ENCODE measurements at regions not wholly inside any gene's neighbourhood (a gene's known extent, or its start where the extent isn't known, plus 50 kb on each side); places are given as distances from the start of the nearest gene placed in this dataset.

GRCh38 chr9:15113288-15113687 lies 193.7 kb downstream of the TTC39B start:
- Histone ChIP-seq H3K9ac (ENCODE audit: low read length) (no peak overlapping the region), H3K4me3 (ENCODE audit: low read depth in 1 of 2, low read length in 2 of 2) (no peak overlapping the region), H3K27me3 (ENCODE audit: control insufficient read depth in 1 of 2, insufficient read depth in 2 of 2, low read length in 2 of 2) (no peaks in the 10 kb centered on the region)

GRCh38 chr9:15111071-15111470 lies 195.9 kb downstream of the TTC39B start:
- Histone ChIP-seq H3K9ac (ENCODE audit: low read length) (no peak overlapping the region), H3K4me1 (ENCODE audit: insufficient read depth, low read length) (no peaks in the 10 kb centered on the region), H3K36me3 (ENCODE audit: insufficient read depth, low read length) (no peaks in the 10 kb centered on the region), H3K27ac (ENCODE audit: low read depth, low read length) (no peak overlapping the region), H3K9me3 (ENCODE audit: low read length) (no peaks in the 10 kb centered on the region), H3K4me3 (ENCODE audit: low read depth in 1 of 2, low read length in 2 of 2) (no peak overlapping the region), H3K27me3 (ENCODE audit: control insufficient read depth in 1 of 2, insufficient read depth in 2 of 2, low read length in 2 of 2) (no peaks in the 10 kb centered on the region)

More at GRCh38 chr9:15113288-15113687, 193.7 kb downstream of the TTC39B start:
- no peaks in the 10 kb centered on the region for H3K9me3 ChIP-seq (ENCODE audit: low read length)
- H3K36me3 ChIP-seq (ENCODE audit: insufficient read depth, low read length) = no peaks in the 10 kb centered on the region
- H3K4me1 ChIP-seq (ENCODE audit: insufficient read depth, low read length) = no peaks in the 10 kb centered on the region
- H3K27ac ChIP-seq (ENCODE audit: low read depth, low read length) = no peak overlapping the region

GRCh38 chr9:15104826-15105420 lies 194.7 kb upstream of the FREM1 start:
- Histone ChIP-seq H3K27ac (ENCODE audit: low read depth, low read length) (no peak overlapping the region), H3K9ac (ENCODE audit: low read length) (no peak overlapping the region), H3K27me3 (ENCODE audit: control insufficient read depth in 1 of 2, insufficient read depth in 2 of 2, low read length in 2 of 2) (no peaks in the 10 kb centered on the region), H3K36me3 (ENCODE audit: insufficient read depth, low read length) (no peaks in the 10 kb centered on the region), H3K9me3 (ENCODE audit: low read length) (no peaks in the 10 kb centered on the region), H3K4me1 (ENCODE audit: insufficient read depth, low read length) (no peaks in the 10 kb centered on the region), H3K4me3 (ENCODE audit: low read depth in 1 of 2, low read length in 2 of 2) (no peak overlapping the region)

GRCh38 chr9:15103290-15103689 lies 193.1 kb upstream of the FREM1 start:
- no peaks in the 10 kb centered on the region for H3K4me1 ChIP-seq (ENCODE audit: insufficient read depth, low read length)
- no peaks in the 10 kb centered on the region for H3K9me3 ChIP-seq (ENCODE audit: low read length)
- no peak overlapping the region for H3K9ac ChIP-seq (ENCODE audit: low read length)
- H3K27ac ChIP-seq (ENCODE audit: low read depth, low read length) = no peak overlapping the region
- H3K27me3 ChIP-seq (ENCODE audit: control insufficient read depth in 1 of 2, insufficient read depth in 2 of 2, low read length in 2 of 2) = no peaks in the 10 kb centered on the region
- H3K4me3 ChIP-seq (ENCODE audit: low read depth in 1 of 2, low read length in 2 of 2) = no peak overlapping the region
- no peaks in the 10 kb centered on the region for H3K36me3 ChIP-seq (ENCODE audit: insufficient read depth, low read length)

GRCh38 chr9:15101095-15101494 lies 190.9 kb upstream of the FREM1 start:
- Histone ChIP-seq H3K9me3 (ENCODE audit: low read length) (no peaks in the 10 kb centered on the region), H3K27me3 (ENCODE audit: control insufficient read depth in 1 of 2, insufficient read depth in 2 of 2, low read length in 2 of 2) (no peaks in the 10 kb centered on the region), H3K4me1 (ENCODE audit: insufficient read depth, low read length) (no peaks in the 10 kb centered on the region), H3K27ac (ENCODE audit: low read depth, low read length) (no peak overlapping the region), H3K4me3 (ENCODE audit: low read depth in 1 of 2, low read length in 2 of 2) (no peak overlapping the region), H3K36me3 (ENCODE audit: insufficient read depth, low read length) (no peaks in the 10 kb centered on the region), H3K9ac (ENCODE audit: low read length) (no peak overlapping the region)

- Histone ChIP-seq H3K9me3 (ENCODE audit: low read length) (no peaks in the 10 kb centered on the region), H3K9ac (ENCODE audit: low read length) (no peak overlapping the region), H3K4me1 (ENCODE audit: insufficient read depth, low read length) (no peaks in the 10 kb centered on the region), H3K36me3 (ENCODE audit: insufficient read depth, low read length) (no peaks in the 10 kb centered on the region), H3K4me3 (ENCODE audit: low read depth in 1 of 2, low read length in 2 of 2) (no peak overlapping the region), H3K27me3 (ENCODE audit: control insufficient read depth in 1 of 2, insufficient read depth in 2 of 2, low read length in 2 of 2) (no peaks in the 10 kb centered on the region), H3K27ac (ENCODE audit: low read depth, low read length) (no peak overlapping the region)
Observed at GRCh38 chr9:15100571-15100970, 190.3 kb upstream of the FREM1 start.

GRCh38 chr9:15096972-15097371 lies 186.7 kb upstream of the FREM1 start:
- no peaks in the 10 kb centered on the region for H3K4me1 ChIP-seq (ENCODE audit: insufficient read depth, low read length)
- H3K9me3 ChIP-seq (ENCODE audit: low read length) = no peaks in the 10 kb centered on the region

GRCh38 chr9:15086778-15087324 lies 176.6 kb upstream of the FREM1 start:
- Histone ChIP-seq H3K9me3 (ENCODE audit: low read length) (no peaks in the 10 kb centered on the region), H3K9ac (ENCODE audit: low read length) (no peak overlapping the region)

More at GRCh38 chr9:15096972-15097371, 186.7 kb upstream of the FREM1 start:
- Histone ChIP-seq H3K27me3 (ENCODE audit: control insufficient read depth in 1 of 2, insufficient read depth in 2 of 2, low read length in 2 of 2) (no peaks in the 10 kb centered on the region), H3K9ac (ENCODE audit: low read length) (no peak overlapping the region), H3K27ac (ENCODE audit: low read depth, low read length) (no peak overlapping the region), H3K36me3 (ENCODE audit: insufficient read depth, low read length) (no peaks in the 10 kb centered on the region), H3K4me3 (ENCODE audit: low read depth in 1 of 2, low read length in 2 of 2) (no peak overlapping the region)

GRCh38 chr9:15086156-15086763 lies 176.0 kb upstream of the FREM1 start:
- Histone ChIP-seq H3K36me3 (ENCODE audit: insufficient read depth, low read length) (no peaks in the 10 kb centered on the region), H3K4me3 (ENCODE audit: low read depth in 1 of 2, low read length in 2 of 2) (no peak overlapping the region), H3K27me3 (ENCODE audit: control insufficient read depth in 1 of 2, insufficient read depth in 2 of 2, low read length in 2 of 2) (no peaks in the 10 kb centered on the region), H3K9ac (ENCODE audit: low read length) (no peak overlapping the region), H3K4me1 (ENCODE audit: insufficient read depth, low read length) (no peaks in the 10 kb centered on the region), H3K9me3 (ENCODE audit: low read length) (no peaks in the 10 kb centered on the region), H3K27ac (ENCODE audit: low read depth, low read length) (no peak overlapping the region)

More at GRCh38 chr9:15086778-15087324, 176.6 kb upstream of the FREM1 start:
- Histone ChIP-seq H3K36me3 (ENCODE audit: insufficient read depth, low read length) (no peaks in the 10 kb centered on the region), H3K27ac (ENCODE audit: low read depth, low read length) (no peak overlapping the region), H3K4me1 (ENCODE audit: insufficient read depth, low read length) (no peaks in the 10 kb centered on the region), H3K4me3 (ENCODE audit: low read depth in 1 of 2, low read length in 2 of 2) (no peak overlapping the region), H3K27me3 (ENCODE audit: control insufficient read depth in 1 of 2, insufficient read depth in 2 of 2, low read length in 2 of 2) (no peaks in the 10 kb centered on the region)

- Histone ChIP-seq H3K27me3 (ENCODE audit: control insufficient read depth in 1 of 2, insufficient read depth in 2 of 2, low read length in 2 of 2) (no peaks in the 10 kb centered on the region), H3K36me3 (ENCODE audit: insufficient read depth, low read length) (no peaks in the 10 kb centered on the region), H3K9me3 (ENCODE audit: low read length) (no peaks in the 10 kb centered on the region), H3K4me3 (ENCODE audit: low read depth in 1 of 2, low read length in 2 of 2) (no peak overlapping the region), H3K4me1 (ENCODE audit: insufficient read depth, low read length) (no peaks in the 10 kb centered on the region), H3K27ac (ENCODE audit: low read depth, low read length) (no peak overlapping the region), H3K9ac (ENCODE audit: low read length) (no peak overlapping the region)
Observed at GRCh38 chr9:15081021-15081753, 171.0 kb upstream of the FREM1 start.

GRCh38 chr9:15080401-15080800 lies 170.2 kb upstream of the FREM1 start:
- Histone ChIP-seq H3K9ac (ENCODE audit: low read length) (no peak overlapping the region), H3K27ac (ENCODE audit: low read depth, low read length) (no peak overlapping the region), H3K36me3 (ENCODE audit: insufficient read depth, low read length) (no peaks in the 10 kb centered on the region), H3K9me3 (ENCODE audit: low read length) (no peaks in the 10 kb centered on the region), H3K27me3 (ENCODE audit: control insufficient read depth in 1 of 2, insufficient read depth in 2 of 2, low read length in 2 of 2) (no peaks in the 10 kb centered on the region), H3K4me1 (ENCODE audit: insufficient read depth, low read length) (no peaks in the 10 kb centered on the region), H3K4me3 (ENCODE audit: low read depth in 1 of 2, low read length in 2 of 2) (no peak overlapping the region)

All from muscle layer of colon (tissue), 2 donors.